ENCODE measurements at regions not wholly inside any gene's neighbourhood (a gene's known extent, or its start where the extent isn't known, plus 50 kb on each side); places are given as distances from the start of the nearest gene placed in this dataset.

DNA sequence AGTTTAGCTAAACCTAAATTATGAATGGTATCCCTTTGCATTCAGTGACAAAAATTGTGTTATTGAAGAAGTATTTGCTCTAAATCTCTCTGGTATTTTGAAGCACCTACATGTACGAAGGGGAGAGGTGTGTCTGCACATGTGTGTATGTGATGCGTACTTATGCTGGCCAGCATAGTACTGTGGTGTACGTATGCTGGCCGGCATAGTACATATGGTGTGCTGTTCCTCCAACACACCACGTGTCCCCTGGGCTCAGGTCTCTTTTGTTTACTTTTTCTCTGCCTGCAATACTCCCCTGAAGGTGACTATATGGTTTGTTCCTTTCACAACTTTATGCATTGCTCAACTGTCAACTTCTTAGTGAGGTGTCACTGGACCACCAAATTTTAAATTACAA is 360.3 kb downstream of the CRPPA start:
- no peaks in the 10 kb centered on the region for H3K36me3 ChIP-seq (ENCODE audit: insufficient read depth in 1 of 2, low read depth in 1 of 2)
- TF ChIP-seq, protein P1, sequence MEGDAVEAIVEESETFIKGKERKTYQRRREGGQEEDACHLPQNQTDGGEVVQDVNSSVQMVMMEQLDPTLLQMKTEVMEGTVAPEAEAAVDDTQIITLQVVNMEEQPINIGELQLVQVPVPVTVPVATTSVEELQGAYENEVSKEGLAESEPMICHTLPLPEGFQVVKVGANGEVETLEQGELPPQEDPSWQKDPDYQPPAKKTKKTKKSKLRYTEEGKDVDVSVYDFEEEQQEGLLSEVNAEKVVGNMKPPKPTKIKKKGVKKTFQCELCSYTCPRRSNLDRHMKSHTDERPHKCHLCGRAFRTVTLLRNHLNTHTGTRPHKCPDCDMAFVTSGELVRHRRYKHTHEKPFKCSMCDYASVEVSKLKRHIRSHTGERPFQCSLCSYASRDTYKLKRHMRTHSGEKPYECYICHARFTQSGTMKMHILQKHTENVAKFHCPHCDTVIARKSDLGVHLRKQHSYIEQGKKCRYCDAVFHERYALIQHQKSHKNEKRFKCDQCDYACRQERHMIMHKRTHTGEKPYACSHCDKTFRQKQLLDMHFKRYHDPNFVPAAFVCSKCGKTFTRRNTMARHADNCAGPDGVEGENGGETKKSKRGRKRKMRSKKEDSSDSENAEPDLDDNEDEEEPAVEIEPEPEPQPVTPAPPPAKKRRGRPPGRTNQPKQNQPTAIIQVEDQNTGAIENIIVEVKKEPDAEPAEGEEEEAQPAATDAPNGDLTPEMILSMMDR (IDR thresholded peaks at IDR 0.05) = no peak
- H3K27ac ChIP-seq = no peak overlapping the region
- ATAC-seq (no peak), DNase-seq (no peak)
- no peaks in the 10 kb centered on the region for H3K27me3 ChIP-seq (ENCODE audit: insufficient read depth in 3 of 3, low read length in 2 of 3)
- H3K4me3 ChIP-seq = no peak overlapping the region
- WGBS, 3 donors = 89 to 97% (median 95%) methylated on average over 5 of the region's 5 CpGs
- intact Hi-C loops (cut with DNase I) = loop anchor here (10.0 kb wide), 2 partner anchors 316 to 376 kb away; partner anchors contain the start of gene MEOX2 (in 1 of the 2)
- no peaks in the 10 kb centered on the region for H3K9me3 ChIP-seq
- no peaks in the 10 kb centered on the region for H3K4me1 ChIP-seq

- no peaks in the 10 kb centered on the region for H3K4me1 ChIP-seq
- DNase-seq = no peak
- H3K9me3 ChIP-seq = no peaks in the 10 kb centered on the region
- H3K4me3 ChIP-seq = no peak overlapping the region
- no peak overlapping the region for H3K27ac ChIP-seq
- H3K27me3 ChIP-seq (ENCODE audit: insufficient read depth in 3 of 3, low read length in 2 of 3) = no peaks in the 10 kb centered on the region
- no peaks in the 10 kb centered on the region for H3K36me3 ChIP-seq (ENCODE audit: insufficient read depth in 1 of 2, low read depth in 1 of 2)
- no peak for ATAC-seq
- TF ChIP-seq, protein P1 (IDR thresholded peaks at IDR 0.05) = no peak
- intact Hi-C loops (cut with DNase I) = loop anchor here (10.0 kb wide), 2 partner anchors 316 to 376 kb away; partner anchors contain the start of gene MEOX2 (in 1 of the 2)
These were observed 360.8 kb downstream of the CRPPA start for GRCh38 chr7:16060502-16060901.

GRCh38 chr7:16055263-16055976 is 365.9 kb downstream of the CRPPA start:
- no peak overlapping the region for H3K4me3 ChIP-seq
- H3K27me3 ChIP-seq (ENCODE audit: insufficient read depth in 3 of 3, low read length in 2 of 3) = no peaks in the 10 kb centered on the region
- WGBS, 3 donors = 74 to 93% (median 76%) methylated on average over 2 of the region's 2 CpGs
- intact Hi-C loops (cut with DNase I) = no loop called here
- DNase-seq (no peak), ATAC-seq (no peak)
- H3K36me3 ChIP-seq (ENCODE audit: insufficient read depth in 1 of 2, low read depth in 1 of 2) = no peaks in the 10 kb centered on the region
- TF ChIP-seq, protein P1 (IDR thresholded peaks at IDR 0.05) = no peak
- H3K27ac ChIP-seq = no peak overlapping the region
- no peaks in the 10 kb centered on the region for H3K9me3 ChIP-seq
- no peaks in the 10 kb centered on the region for H3K4me1 ChIP-seq

DNA sequence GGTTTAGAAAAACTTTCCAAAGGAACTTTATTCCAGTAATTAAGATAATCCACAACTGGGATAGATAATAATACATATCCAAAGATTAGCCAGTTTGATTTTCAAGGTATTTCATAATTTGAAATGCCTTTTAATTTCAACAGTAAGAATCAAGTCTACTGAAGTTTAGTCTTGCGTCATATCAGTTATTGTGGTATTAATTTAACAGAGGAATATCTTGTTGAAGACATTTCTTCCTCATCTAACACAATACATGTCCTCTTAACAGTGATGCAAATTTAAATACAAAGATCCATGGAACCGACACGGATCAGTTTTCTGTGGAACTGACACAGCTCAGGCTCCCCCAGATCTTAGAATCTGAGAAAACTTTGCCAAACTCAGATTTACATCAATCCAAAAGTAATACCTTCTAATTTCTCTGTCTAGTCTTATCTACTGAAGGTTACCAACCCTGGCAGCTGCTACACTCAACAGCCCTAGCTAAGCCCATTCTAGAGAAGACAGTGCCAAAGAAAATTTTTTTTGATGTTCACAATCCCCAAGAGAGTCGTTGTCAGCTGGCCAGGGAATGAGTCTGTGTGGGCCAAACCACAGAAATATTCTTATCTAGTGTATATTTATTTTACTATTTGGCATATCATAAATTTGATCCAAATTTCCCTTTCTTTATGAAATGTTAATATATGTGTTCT is 365.2 kb upstream of the MEOX2 start:
- no peak for ATAC-seq
- intact Hi-C loops (cut with DNase I) = no loop called here
- H3K4me3 ChIP-seq = no peak overlapping the region

More for the DNA sequence above, 365.2 kb upstream of the MEOX2 start:
- DNase-seq = no peak
- Histone ChIP-seq H3K4me1 (no peaks in the 10 kb centered on the region), H3K27me3 (ENCODE audit: insufficient read depth in 3 of 3, low read length in 2 of 3) (no peaks in the 10 kb centered on the region), H3K9me3 (no peaks in the 10 kb centered on the region), H3K36me3 (ENCODE audit: insufficient read depth in 1 of 2, low read depth in 1 of 2) (no peaks in the 10 kb centered on the region), H3K27ac (no peak overlapping the region)
- TF ChIP-seq, protein P1 (IDR thresholded peaks at IDR 0.05) = no peak
- 37 to 62% (median 40%) methylated on average over 4 of the region's 4 CpGs for WGBS, 3 donors
